ENCODE measurements at regions not wholly inside any gene's neighbourhood (a gene's known extent, or its start where the extent isn't known, plus 50 kb on each side); places are given as distances from the start of the nearest gene placed in this dataset.

DNA sequence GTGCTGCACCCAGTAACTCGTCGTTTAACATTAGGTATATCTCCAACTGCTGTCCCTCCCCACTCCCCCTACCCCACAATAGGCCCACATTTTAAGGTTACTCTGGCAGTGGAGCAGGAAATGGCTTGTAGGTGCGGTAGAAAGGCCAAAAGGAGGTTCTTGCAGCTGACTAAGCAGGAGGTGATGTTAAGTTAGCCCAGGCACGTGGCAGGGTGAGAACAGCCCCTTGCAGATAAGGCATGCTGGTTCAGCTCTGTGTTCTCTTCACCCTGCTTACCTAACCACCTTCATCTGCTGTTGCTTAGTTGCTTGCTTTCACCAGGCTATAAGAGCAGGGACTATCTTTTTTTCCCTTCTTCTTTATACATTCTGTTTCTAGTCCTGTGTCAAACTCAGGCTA, 1082.8 kb upstream of the RBFOX1 start:
- DNase-seq = no peak

DNA sequence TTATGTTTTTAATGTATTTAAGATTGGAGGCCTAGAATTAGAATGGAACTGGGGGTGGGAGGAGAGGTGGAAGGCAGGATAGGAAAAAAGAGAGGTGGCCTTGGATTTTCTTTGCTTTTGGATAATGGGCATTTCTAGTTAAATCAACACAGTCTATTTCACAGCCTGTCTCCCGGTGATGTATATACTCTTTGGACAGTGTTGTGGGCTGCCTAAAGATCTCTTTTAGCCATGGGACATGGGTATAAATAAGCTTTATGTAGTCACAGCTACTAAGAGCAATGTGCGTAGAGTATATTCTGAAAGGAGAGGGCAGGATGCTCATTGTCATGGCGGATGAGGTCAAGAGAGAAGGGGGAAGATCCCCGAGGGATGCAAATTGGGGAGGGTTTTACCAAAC, 1084.4 kb upstream of the RBFOX1 start:
- DNase-seq = no peak

GRCh38 chr16:6247775-6248174, 1084.9 kb upstream of the RBFOX1 start:
- DNase-seq = no peak

DNA sequence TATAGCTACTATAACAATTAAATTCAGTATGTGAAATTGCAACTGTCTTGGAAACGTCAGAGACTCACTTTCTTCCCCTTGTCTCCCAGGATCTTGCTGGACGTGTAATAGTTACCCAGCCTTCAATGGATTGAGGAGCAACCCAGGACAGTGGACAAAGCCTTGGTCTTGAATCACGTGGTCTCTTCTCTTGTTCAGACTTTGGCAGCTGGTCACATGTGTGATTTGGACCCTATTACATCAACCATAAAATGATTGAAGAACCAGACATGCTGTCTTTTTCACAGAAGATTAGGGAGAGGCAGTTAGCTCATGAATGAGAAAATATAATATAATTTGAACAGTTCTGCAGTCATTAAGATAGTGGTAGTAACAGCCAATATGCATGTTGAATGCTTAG, 1085.5 kb upstream of the RBFOX1 start:
- no peak for DNase-seq

DNA sequence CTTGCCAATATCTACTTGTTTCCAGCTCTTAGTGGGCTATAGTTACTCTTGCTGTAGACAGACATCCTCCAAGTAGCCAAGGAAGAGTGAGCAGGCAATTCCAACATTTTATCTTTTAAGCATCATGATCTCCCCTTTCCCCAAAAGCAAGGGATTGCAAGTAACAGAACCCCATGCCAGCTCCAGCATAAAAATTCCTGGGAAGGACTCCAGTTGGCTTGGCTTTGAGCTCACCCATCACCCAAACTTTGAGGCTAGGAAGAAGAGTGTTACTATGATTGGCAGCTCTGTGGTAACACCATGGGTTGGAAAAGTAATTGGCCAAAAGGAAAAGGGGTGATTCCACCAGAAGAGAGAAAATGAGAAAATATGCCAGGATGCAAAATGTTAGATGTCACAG, 1086.4 kb upstream of the RBFOX1 start:
- DNase-seq = no peak

DNA sequence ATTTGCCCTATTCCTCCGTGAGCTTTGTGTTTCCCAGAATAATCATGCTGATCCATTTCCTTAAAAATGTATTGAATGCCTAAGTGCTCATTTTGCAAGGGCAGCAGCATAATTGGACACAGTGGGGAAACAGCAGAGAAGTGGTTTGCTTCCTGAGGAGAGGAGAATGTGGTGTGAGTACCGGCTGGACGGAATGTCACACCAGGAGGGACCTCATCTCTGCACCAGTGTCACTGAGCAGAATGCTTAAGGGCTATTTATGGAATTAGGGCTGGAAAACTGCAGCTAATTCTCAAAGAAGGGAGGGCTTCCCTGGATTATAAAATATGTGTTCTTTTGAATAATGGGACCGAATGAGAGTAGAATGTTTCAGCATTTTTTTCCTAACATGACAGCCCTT, 1100.6 kb upstream of the RBFOX1 start:
- no peak for DNase-seq

DNA sequence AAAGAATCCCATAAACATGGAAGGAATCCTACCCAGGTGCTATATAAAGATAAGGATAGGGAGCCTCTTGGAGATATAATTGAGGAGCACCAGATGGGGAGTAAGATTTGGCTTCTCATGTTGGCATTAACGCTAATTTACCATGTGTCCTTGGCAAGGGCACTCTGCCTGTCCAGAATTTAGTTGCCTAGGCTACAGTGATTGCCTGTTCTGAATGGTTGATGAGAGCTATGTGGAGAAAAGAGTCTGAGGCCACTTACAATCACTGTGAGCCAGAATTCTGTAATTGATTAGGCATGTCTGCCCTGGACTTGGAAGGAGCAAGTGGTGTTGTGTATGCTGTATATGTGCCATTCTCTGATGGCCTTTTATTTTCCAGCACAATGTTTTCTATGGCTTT, 1101.2 kb upstream of the RBFOX1 start:
- no peak for DNase-seq

GRCh38 chr16:6229186-6229585, 1103.5 kb upstream of the RBFOX1 start:
- DNase-seq = no peak

- DNase-seq = no peak
These were observed 1113.8 kb upstream of the RBFOX1 start for GRCh38 chr16:6218855-6219254.

DNA sequence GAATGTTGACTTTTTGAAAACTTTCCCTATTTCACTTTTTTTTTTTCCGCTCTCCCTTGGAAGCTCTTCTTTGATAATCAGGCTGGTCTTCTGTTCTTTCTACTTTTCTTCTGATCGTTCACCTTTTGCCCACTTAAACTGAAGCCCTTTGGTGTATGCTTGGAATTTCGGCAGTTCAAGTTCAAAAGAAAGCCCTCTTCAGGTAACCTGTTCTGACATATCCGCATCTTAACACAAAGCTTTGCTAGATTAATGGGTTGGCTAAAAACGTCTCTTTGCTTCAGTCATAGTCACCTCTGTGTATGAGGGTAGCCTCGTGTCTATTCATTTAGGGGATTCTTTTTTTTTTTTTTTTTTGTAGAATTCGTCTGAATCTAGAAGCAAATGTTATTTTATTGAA, 1115.8 kb upstream of the RBFOX1 start:
- no peak for DNase-seq

- no peak for DNase-seq
These were observed 1114.0 kb upstream of the EEF2KMT start for GRCh38 chr16:6211644-6212043.

DNA sequence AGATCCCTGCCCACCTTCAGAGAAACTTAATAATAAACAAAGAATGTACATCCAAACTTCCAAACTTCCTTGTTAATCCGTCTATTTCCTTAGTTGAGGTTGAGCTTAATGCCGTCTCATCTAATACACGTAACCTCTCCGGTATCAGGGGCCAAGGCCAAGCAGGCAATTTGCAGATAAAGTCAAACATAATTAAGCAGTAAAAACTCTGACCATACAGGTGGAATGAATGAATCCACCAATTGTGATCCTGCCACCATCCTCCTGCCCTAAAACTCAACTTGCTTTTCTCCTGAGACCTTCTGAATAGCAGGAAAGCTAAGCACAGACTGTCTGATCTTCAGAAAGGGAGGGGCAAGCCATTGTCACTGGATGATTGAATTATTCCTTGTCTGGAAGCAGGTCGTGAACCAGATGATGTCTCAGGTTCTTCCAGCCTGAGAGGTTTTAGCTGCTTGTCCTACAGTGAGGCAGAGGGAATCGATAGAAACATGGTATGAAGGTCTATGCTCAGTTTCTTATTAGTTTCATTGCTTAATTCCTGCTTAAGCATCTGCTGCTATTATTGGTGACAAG, 1111.8 kb upstream of the EEF2KMT start:
- DNase-seq = no peak

DNA sequence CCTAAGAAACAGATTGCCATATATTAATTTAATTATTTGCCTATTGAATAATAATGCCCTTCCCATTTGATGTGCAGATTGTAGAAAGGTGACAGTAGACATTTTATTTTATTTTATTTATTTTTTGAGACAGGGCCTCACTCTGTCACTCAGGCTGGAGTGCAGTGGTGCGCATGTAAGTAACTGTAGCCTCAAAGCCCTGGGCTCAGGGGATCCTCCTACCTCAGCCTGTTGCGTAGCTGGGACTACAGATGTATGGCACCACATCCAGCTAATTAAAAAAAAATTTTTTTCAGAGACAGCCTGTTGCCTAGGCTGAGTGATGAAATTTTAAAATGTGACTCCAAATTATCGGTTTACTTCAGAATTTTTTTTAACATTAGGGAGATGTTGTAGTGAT, 1110.0 kb upstream of the EEF2KMT start:
- DNase-seq = no peak

- DNase-seq = no peak
These were observed 1109.5 kb upstream of the EEF2KMT start for GRCh38 chr16:6207124-6207523.

- no peak for DNase-seq
These were observed 1108.5 kb upstream of the EEF2KMT start for GRCh38 chr16:6206080-6206479.

- no peak for DNase-seq
These were observed 1107.3 kb upstream of the EEF2KMT start for GRCh38 chr16:6204945-6205344.

- no peak for DNase-seq
These were observed 1103.3 kb upstream of the EEF2KMT start for GRCh38 chr16:6200861-6201260.

DNA sequence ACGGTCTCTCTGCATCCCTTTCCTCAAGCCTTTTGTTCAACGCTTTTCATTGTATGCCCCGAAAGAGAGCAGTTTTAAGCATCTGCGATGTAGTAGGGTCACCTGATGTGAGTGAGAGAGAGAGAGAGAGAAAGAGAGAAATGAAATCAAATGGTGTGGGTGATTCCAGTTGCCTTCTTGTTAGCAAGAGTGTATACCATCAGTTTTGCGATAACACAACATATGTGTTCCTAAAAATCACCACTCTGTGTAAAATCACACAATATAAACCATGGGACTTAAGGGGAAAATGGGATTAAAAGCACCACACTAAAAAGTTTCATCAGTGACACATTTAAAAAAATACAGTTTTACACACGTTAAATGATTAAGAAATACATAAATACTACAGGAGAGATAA, 1102.7 kb upstream of the EEF2KMT start:
- DNase-seq = no peak

DNA sequence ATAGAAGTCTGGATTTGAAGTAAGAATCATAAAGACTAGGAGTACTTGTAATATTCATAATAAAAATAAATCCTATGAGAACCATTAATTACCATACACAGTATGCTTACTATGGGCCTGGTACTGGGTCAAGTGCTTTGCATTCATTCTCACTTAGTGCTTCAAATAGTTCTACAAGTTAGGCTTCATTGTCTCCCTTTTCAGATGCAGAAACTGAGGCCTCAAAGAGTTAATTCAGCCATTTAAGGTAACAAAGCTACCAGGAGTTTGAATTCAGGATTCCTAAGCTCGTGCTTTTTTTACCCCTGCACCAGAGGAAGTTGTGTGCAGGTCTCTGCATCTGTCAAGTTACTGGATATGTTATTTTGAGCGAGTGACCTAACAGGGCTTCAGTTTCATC, 1098.4 kb upstream of the EEF2KMT start:
- no peak for DNase-seq

- no peak for DNase-seq
These were observed 1096.1 kb upstream of the EEF2KMT start for GRCh38 chr16:6193718-6194117.

- no peak for DNase-seq
These were observed 1095.4 kb upstream of the EEF2KMT start for GRCh38 chr16:6192984-6193383.

DNA sequence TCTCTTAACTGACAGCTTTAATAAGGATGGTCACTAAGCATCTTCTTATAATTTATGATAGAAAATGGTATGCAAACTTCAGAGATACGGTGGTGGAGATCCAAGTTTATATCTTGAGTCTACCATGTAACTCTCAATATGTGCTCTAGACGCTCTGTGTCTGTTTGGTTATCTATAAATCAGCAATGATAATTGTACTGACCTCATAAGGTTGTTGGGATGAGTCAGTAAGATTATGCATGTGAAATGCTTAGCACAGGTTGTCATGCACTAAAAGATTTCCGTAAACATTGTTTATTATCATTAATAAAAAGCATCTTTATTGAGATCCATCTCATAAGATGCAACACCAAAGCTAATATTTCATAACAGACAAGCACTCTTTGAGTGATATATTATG, 1094.9 kb upstream of the EEF2KMT start:
- DNase-seq = no peak

DNA sequence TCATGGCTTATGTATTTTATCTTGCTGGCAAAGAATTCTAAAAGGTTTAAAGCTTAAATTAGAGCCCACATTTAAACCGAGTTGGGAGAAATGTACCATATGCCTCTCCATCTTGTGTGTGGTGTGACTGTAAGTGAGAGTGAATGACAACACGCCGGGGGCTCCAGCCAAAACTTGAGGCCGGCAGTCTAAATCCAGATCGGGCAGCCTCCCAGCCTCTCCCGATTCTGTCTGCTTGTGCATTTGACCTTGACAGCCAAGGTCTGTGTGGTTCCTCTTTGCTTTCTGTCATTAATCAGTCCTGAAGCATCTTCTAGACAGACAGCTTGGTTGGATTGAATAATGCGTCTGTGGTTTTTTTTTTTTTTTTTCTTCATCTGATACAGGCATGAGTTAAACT, 1093.2 kb upstream of the EEF2KMT start:
- no peak for DNase-seq

DNA sequence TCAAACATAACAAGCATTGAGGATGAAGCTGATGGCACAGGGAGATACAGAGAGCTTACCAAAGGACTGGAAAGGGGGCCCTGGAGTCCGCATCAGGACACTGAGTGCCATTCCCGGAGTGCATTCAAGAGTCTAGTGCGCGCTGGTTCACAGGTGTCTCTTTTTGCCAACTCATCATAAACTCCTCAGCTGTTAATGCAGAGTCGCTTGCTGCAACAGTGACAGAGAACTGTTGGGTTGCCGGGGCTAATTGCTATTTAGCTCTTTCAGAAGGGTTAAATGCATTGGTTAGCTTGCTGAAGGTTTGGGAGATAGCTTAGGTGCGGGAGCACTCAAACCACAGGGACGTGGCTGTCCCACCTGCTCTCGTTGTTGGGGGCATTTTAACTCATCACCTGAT, 1091.6 kb upstream of the EEF2KMT start:
- DNase-seq = no peak

DNA sequence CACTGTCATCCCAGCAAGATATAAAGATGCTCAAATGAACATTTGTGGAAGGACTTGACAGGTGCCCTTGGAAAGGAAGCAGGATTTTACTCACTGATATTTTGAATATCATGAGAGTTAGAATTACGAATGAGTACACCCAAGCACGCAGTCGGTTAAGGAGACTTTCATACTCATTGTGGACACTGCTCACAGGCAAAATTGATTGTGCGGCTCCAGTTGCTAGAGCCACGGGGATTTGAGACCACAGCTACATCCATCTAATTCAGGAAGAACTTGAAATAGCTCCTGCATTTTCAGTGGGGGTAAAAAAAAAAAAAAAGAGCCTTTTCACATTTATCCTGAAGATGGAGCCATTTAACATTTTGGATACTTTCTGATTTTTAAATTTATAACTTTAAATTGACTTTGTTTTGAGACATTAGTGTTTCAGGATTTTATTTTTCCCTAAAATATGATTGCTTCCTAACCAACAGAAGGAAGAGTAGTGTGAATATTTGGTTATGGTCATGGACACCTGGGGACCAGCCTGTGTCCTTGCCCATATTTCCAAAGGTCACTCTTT, 1080.1 kb upstream of the EEF2KMT start:
- no peak for DNase-seq

DNA sequence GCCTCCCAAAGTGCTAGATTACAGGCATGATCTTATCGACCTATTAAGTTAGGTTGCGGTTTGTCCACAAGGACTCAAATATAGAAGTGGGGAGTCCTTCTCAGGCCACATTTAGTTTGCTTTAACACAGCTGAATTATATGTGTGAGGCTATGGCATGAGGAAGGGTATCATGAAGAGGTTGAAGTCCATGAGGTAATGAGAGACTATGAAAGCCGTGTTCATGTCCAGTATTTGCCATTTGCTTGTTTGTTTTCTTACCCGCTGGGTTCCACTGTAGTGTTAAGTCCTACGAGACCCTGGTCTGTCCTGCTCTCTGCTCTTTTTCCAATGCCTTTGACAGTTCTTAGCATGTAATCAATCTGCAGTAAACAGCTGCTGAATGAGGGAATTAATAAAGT, 1072.4 kb upstream of the EEF2KMT start:
- no peak for DNase-seq
